ENCODE measurements at regions not wholly inside any gene's neighbourhood (a gene's known extent, or its start where the extent isn't known, plus 50 kb on each side); places are given as distances from the start of the nearest gene placed in this dataset.

DNA sequence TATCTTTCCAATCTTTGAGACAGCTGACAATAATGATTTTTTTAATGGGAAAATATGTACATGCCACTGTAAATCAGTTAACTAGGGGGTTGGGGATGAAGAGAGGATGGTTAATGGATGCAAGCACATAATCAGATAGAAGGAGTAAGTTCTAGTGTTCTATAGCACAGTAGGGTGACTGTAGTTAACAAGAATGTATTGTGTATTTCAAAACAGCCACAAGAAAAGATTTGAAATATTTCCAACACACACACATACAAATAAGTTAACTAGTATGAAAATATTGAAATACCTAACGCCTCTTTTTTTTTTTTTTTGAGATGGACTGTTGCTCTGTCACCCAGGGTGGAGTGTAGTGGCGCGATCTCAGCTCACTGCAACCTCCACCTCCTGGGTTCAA, 153.4 kb upstream of the SALL4 start:
- DNase-seq: no peak
- Histone ChIP-seq H3K27me3 (no peaks in the 10 kb centered on the region), H3K27ac (no peak overlapping the region), H3K4me1 (no peaks in the 10 kb centered on the region), H3K4me3 (no peak overlapping the region), H3K36me3 (no peaks in the 10 kb centered on the region), H3K9me3 (no peaks in the 10 kb centered on the region)
- in situ Hi-C loops (cut with MboI; ENCODE audit: low sequenced_read_pairs in 4 of 4): no loop called here
- intact Hi-C loops (cut with DNase I; ENCODE audit: low total_unique reads): no loop called here
- TF ChIP-seq, protein P1, sequence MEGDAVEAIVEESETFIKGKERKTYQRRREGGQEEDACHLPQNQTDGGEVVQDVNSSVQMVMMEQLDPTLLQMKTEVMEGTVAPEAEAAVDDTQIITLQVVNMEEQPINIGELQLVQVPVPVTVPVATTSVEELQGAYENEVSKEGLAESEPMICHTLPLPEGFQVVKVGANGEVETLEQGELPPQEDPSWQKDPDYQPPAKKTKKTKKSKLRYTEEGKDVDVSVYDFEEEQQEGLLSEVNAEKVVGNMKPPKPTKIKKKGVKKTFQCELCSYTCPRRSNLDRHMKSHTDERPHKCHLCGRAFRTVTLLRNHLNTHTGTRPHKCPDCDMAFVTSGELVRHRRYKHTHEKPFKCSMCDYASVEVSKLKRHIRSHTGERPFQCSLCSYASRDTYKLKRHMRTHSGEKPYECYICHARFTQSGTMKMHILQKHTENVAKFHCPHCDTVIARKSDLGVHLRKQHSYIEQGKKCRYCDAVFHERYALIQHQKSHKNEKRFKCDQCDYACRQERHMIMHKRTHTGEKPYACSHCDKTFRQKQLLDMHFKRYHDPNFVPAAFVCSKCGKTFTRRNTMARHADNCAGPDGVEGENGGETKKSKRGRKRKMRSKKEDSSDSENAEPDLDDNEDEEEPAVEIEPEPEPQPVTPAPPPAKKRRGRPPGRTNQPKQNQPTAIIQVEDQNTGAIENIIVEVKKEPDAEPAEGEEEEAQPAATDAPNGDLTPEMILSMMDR (IDR thresholded peaks at IDR 0.05 in 4 of 5, conservative IDR thresholded peaks at IDR 0.05 in 1 of 5): no peak
- no peak for TF ChIP-seq POLR2A (IDR thresholded peaks at IDR 0.05)
- ATAC-seq: no peak

DNA sequence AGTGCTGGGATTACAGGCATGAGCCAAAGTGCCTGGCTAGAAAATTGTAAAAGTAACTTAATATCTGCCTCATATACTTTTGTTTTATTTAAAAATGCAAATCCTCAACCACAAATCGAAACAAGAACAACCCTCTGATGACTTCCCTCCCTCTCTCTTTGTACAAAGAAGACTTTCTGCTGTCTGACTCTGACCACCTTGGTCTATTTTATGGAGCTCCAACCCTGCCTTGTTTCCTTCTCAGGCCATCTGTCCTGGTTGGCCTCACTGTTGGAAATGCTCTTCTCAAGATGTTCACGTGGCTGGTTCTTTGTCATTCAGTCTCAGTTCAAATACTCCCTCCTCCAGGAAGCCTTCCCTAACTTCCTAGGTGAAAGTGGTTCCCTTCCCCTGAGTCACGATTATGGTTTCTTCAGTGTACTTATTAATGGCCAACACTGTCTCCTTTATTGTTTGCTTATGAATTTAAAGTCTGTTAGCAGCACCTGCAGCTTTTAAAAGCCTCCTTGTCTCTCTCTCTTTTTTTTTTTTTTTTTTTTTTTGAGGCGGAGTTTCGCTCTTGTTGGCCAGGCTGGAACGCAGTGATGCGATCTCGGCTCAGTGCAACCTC, 151.5 kb upstream of the SALL4 start:
- intact Hi-C loops (cut with DNase I; ENCODE audit: low total_unique reads): no loop called here
- H3K27me3 ChIP-seq: no peaks in the 10 kb centered on the region
- H3K9me3 ChIP-seq: no peaks in the 10 kb centered on the region
- in situ Hi-C loops (cut with MboI; ENCODE audit: low sequenced_read_pairs in 4 of 4): no loop called here
- H3K36me3 ChIP-seq: no peaks in the 10 kb centered on the region
- ATAC-seq (no peak), DNase-seq (no peak)
- H3K4me1 ChIP-seq: no peaks in the 10 kb centered on the region
- H3K27ac ChIP-seq: no peak overlapping the region
- no peak for TF ChIP-seq POLR2A (IDR thresholded peaks at IDR 0.05)
- TF ChIP-seq, protein P1 (IDR thresholded peaks at IDR 0.05 in 4 of 5, conservative IDR thresholded peaks at IDR 0.05 in 1 of 5): no peak
- H3K4me3 ChIP-seq: no peak overlapping the region

DNA sequence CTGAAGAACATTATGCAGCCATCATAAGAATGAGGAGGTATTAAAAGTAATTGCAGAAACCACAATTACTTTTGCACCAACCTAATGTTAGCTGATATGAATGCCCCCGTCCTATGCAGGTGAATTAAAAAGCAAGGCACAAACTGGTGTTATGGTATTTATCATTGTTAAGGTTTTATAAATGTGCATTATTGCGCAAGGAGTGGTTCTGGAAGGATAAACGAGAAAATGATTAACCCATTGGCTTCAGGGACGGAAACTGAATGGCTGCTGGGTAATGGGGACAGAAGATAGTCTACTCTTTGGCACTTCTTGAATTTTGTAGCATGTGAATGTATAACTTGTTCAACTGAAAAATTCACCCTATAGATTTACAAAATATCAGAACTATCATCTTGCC, 148.6 kb upstream of the SALL4 start:
- DNase-seq (no peak), ATAC-seq (no peak)
- H3K4me3 ChIP-seq: no peak overlapping the region
- in situ Hi-C loops (cut with MboI; ENCODE audit: low sequenced_read_pairs in 4 of 4) (no loop called here), intact Hi-C loops (cut with DNase I; ENCODE audit: low total_unique reads) (no loop called here)
- H3K27ac ChIP-seq: no peak overlapping the region
- no peaks in the 10 kb centered on the region for H3K36me3 ChIP-seq
- TF ChIP-seq, protein P1 (IDR thresholded peaks at IDR 0.05 in 4 of 5, conservative IDR thresholded peaks at IDR 0.05 in 1 of 5): no peak
- TF ChIP-seq POLR2A (IDR thresholded peaks at IDR 0.05): no peak
- no peaks in the 10 kb centered on the region for H3K9me3 ChIP-seq
- no peaks in the 10 kb centered on the region for H3K27me3 ChIP-seq
- no peaks in the 10 kb centered on the region for H3K4me1 ChIP-seq

DNA sequence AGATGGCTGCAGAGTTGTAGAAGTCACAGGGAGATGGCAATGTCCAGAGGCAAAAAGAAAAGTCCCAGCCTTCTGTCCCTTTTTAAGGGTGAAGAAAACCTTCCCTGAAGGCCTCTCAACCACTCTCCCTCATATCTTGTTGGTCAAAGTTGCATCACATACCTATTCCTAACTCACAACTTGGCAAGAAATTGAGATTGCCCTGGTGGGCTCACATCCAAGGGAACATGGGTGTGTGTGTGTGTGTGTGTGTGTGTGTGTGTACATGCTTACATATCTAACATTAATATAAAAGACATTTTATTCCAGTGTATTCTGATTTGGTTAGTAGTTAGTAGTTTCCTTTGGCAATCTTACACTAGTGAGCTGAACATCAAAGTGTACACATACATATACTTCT, 144.3 kb upstream of the SALL4 start:
- H3K36me3 ChIP-seq: no peaks in the 10 kb centered on the region
- no peaks in the 10 kb centered on the region for H3K27me3 ChIP-seq
- in situ Hi-C loops (cut with MboI; ENCODE audit: low sequenced_read_pairs in 4 of 4) (no loop called here), intact Hi-C loops (cut with DNase I; ENCODE audit: low total_unique reads) (no loop called here)
- ATAC-seq: no peak
- H3K9me3 ChIP-seq: no peaks in the 10 kb centered on the region
- no peak overlapping the region for H3K4me3 ChIP-seq
- H3K4me1 ChIP-seq: no peaks in the 10 kb centered on the region
- TF ChIP-seq POLR2A (IDR thresholded peaks at IDR 0.05): no peak
- TF ChIP-seq, protein P1 (IDR thresholded peaks at IDR 0.05 in 4 of 5, conservative IDR thresholded peaks at IDR 0.05 in 1 of 5): no peak
- DNase-seq: no peak
- H3K27ac ChIP-seq: no peak overlapping the region

DNA sequence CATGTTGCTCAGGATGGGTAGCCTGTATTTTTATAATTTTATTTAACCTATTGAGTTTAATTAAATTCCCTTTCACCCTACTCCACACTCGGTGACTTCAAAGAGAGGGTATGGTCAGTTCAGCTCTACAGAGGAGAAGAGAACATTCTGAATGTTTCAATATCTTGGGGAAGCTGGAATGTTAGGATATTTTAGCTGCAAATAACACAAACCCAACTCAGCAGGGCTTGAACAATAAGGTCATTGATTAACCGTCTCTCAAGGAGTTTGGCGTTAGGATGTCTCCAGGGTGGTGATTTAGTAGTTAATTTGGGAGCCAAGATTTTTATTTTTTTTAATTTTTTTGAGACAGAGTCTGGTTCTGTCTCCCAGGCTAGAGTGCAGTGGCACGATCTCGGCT, 143.6 kb upstream of the SALL4 start:
- Histone ChIP-seq H3K4me3 (no peak overlapping the region), H3K4me1 (no peaks in the 10 kb centered on the region), H3K36me3 (no peaks in the 10 kb centered on the region), H3K27me3 (no peaks in the 10 kb centered on the region), H3K27ac (no peak overlapping the region), H3K9me3 (no peaks in the 10 kb centered on the region)
- TF ChIP-seq, protein P1 (IDR thresholded peaks at IDR 0.05 in 4 of 5, conservative IDR thresholded peaks at IDR 0.05 in 1 of 5): no peak
- TF ChIP-seq POLR2A (IDR thresholded peaks at IDR 0.05): no peak
- intact Hi-C loops (cut with DNase I; ENCODE audit: low total_unique reads): no loop called here
- DNase-seq: no peak
- in situ Hi-C loops (cut with MboI; ENCODE audit: low sequenced_read_pairs in 4 of 4): no loop called here
- ATAC-seq: no peak
